ENCODE measurements at regions not wholly inside any gene's neighbourhood (a gene's known extent, or its start where the extent isn't known, plus 50 kb on each side); places are given as distances from the start of the nearest gene placed in this dataset.

DNA sequence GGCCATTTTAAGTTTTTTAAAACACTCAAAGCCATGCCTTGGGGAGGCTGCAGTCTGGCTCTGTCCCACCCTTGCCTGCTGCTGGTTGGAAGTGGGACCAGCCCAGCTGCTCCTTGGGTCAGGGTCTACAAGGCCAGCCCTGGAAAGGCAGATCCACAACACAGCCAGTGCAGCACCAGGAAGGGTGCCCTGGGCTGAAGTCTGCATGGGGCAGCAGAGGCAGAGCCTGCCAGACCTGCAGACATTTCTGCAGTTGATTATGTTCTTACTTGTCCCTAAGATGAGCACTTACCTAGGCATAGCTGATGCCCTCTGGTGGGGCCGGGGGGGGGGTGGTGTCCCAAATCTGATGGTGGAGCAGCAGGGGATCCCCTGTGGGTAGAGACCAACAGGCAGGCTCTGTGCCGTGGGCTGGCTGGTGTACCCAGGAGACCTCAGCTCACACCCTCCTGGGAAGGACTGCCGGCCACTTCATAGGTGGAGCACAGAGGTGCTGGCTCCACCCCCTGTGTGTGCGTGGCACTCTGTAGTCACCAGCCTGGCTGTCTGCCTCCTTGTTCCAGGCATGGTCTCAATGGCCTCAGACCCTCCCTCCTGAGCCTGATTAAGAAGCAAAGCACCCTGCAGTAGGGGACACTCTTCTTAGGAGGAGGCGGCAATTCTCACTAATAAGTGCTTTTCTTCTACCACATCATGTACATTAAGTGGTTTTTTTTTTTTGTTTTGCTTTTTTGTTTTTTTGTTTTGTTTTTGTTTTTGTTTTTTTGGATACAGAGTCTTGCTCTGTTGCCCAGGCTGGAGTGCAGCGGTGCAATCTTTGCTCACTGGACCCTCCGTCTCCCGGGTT lies 97.4 kb upstream of the KLF13 start:
- H3K4me3 ChIP-seq (ENCODE audit: low read length) = no peak overlapping the region
- H3K27me3 ChIP-seq (ENCODE audit: control insufficient read depth, insufficient read depth, low read length) = no peaks in the 10 kb centered on the region
- H3K27ac ChIP-seq (ENCODE audit: low read length) = no peak overlapping the region
- no CpG with 5 or more reads among the region's 8 CpGs for WGBS (ENCODE audit: insufficient coverage, insufficient read length)
- no peaks in the 10 kb centered on the region for H3K36me3 ChIP-seq (ENCODE audit: control insufficient read depth, insufficient read depth, low read length)
- H3K9me3 ChIP-seq (ENCODE audit: control insufficient read depth, insufficient read depth, low read length) = no peaks in the 10 kb centered on the region
- DNase-seq (ENCODE audit: low read depth, low spot score) = no peak
- 0 out of 2 replicates have a peak, but pooled peaks cover 1% of the 10 kb centered on the region for H3K4me1 ChIP-seq (ENCODE audit: control insufficient read depth, insufficient read depth, low read length)

DNA sequence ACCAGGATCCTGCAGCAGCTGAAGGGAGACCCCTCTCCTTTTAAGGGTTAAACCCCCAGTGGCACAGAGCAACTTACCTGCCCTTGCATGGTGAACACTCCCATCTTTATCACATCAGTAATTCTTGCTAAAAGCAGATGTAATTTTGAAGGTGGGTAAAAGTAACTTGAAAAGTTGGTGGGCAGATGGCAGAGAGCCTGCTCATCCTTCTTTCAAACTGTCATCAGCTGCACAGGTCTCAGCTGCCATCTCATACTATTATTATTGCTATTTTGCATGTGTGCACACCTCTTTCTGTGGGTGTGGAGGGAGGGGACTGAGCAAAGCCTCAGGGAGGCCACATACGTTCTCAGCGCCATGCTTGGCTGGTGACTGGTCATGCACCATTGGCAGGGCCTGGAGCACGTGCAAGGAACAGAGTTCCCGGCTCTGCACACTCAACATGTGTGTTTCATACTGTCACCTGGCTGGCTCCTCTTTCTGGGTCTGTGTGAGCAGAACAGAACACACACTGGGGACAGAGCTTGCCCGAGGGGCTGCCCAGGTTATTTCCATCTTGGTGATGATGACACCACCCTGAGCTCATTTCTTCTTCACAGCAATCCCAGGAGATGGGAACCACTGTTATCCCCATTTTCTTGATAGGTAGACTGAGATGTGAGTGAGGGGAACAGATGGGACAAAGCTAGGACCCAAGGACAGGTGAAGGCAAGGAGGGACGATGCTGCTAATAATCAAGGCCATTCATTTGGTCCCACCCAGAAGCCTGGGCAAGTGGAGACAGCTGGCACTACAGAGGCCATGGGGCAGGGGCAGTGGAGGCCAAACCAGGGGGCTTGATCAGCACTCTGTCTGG lies 95.8 kb upstream of the KLF13 start:
- H3K4me3 ChIP-seq (ENCODE audit: low read length) = no peak overlapping the region
- no peaks in the 10 kb centered on the region for H3K4me1 ChIP-seq (ENCODE audit: control insufficient read depth, insufficient read depth, low read length)
- H3K36me3 ChIP-seq (ENCODE audit: control insufficient read depth, insufficient read depth, low read length) = no peaks in the 10 kb centered on the region
- no peaks in the 10 kb centered on the region for H3K9me3 ChIP-seq (ENCODE audit: control insufficient read depth, insufficient read depth, low read length)
- no peak overlapping the region for H3K27ac ChIP-seq (ENCODE audit: low read length)
- no peak for DNase-seq (ENCODE audit: low read depth, low spot score)
- no peaks in the 10 kb centered on the region for H3K27me3 ChIP-seq (ENCODE audit: control insufficient read depth, insufficient read depth, low read length)
- no CpG with 5 or more reads among the region's 6 CpGs for WGBS (ENCODE audit: insufficient coverage, insufficient read length)

DNA sequence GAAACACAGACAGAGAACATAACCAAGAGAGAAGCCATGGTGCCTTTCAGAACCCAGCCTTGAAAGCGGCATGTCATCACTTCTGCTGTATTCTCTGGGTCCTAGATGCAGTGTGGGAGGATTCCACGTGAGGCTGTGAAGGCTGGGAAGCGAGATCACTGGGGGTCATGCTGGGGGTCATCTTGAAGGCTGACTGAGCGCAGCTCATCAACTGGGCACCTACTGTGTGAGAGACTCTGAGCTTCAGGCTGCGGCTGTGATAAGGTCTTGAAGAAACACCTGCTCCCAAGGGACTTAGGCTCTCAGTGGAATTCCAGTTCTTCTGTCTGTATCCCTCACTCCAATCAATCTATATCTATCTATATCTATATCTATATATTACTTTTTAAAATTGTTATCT lies 91.8 kb upstream of the KLF13 start:
- Histone ChIP-seq H3K4me3 (ENCODE audit: low read length) (no peak overlapping the region), H3K36me3 (ENCODE audit: control insufficient read depth, insufficient read depth, low read length) (no peaks in the 10 kb centered on the region), H3K27me3 (ENCODE audit: control insufficient read depth, insufficient read depth, low read length) (no peaks in the 10 kb centered on the region), H3K27ac (ENCODE audit: low read length) (no peak overlapping the region), H3K4me1 (ENCODE audit: control insufficient read depth, insufficient read depth, low read length) (no peaks in the 10 kb centered on the region), H3K9me3 (ENCODE audit: control insufficient read depth, insufficient read depth, low read length) (no peaks in the 10 kb centered on the region)
- WGBS (ENCODE audit: insufficient coverage, insufficient read length) = no CpG with 5 or more reads among the region's 5 CpGs
- DNase-seq (ENCODE audit: low read depth, low spot score) = no peak

DNA sequence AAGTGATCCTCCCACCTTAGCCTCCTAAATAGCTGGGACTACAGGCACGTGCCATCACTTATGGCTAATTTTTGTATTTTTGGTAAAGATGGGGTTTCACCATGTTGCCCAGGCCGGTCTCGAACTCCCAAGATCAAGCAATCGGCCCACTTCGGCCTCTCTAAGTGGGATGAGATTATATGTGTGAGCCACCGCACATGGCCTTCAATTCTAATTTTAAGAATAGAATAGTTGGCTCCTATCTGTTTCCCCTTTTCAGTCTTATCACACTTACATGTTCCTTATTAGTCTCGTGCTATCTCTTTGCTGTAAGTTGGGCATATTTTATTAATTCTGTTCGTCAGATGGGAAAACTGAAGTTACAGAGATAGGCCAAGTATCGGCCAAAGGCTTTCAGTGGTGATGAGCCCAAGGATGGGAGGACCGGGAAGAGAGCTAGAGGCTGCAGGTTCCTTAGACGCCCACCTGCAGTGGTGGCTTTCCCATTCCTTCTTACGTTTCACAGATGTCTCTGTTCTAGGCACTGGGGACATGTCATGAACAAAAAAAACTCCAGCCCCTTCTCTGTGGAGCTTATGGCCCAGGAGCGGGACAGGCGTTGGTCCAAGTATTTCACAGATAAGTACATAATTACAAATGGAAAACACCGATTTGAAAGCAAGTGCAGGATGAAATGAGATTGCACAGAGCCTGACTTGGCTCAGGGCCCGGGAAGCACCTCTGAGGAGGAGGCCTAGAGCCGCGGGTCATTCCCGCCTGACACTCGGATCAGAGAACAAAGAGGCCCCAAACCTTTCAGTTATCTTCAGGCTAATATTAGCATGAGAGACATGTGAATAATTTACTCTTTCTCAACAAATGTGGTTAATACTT lies 91.1 kb upstream of the KLF13 start:
- no peaks in the 10 kb centered on the region for H3K4me1 ChIP-seq (ENCODE audit: control insufficient read depth, insufficient read depth, low read length)
- no peak overlapping the region for H3K4me3 ChIP-seq (ENCODE audit: low read length)
- no peak for DNase-seq (ENCODE audit: low read depth, low spot score)
- H3K9me3 ChIP-seq (ENCODE audit: control insufficient read depth, insufficient read depth, low read length) = no peaks in the 10 kb centered on the region
- H3K36me3 ChIP-seq (ENCODE audit: control insufficient read depth, insufficient read depth, low read length) = no peaks in the 10 kb centered on the region
- H3K27ac ChIP-seq (ENCODE audit: low read length) = no peak overlapping the region
- no peaks in the 10 kb centered on the region for H3K27me3 ChIP-seq (ENCODE audit: control insufficient read depth, insufficient read depth, low read length)
- WGBS (ENCODE audit: insufficient coverage, insufficient read length) = no CpG with 5 or more reads among the region's 20 CpGs

DNA sequence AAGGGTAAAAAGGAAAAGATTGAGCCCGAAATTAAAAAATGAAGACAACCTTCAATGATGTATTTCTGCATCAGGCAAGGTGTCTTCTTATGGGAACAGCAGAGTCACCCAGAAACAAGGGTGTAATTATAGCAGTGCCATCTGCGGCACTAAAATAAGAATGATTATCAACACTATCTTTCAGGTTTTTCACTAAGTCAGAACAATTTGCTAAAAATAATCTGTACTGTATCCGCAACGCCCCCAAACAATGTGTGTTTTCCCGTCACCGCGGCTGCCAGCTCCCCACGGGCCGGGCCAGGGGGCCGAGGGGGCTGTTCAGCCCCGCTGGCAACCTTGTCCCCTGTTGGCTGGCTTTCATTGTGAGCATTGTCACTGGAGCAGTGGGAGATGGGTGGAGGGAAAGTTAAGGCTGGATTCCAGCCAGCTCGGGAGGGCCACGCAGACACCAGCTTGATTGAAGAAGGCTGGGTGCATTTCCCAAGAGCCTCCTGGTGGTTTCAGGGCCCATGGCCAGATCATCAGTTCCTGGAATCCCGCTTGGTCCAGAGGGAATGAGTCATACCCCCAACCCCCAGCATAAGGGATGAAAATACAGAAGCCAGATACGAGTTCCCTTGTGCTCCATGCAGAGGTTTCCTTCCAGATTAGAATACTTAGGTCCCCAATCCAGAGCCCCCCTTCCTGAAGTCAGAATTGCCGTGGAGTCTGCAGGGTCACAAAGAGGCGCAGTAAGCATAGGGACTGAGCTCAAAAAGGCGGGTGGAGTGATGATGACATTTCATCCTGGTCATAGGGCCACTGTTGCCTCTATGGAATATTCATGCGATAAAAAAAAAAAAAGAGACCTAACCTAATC lies 90.2 kb upstream of the KLF13 start:
- Histone ChIP-seq H3K36me3 (ENCODE audit: control insufficient read depth, insufficient read depth, low read length) (no peaks in the 10 kb centered on the region), H3K9me3 (ENCODE audit: control insufficient read depth, insufficient read depth, low read length) (no peaks in the 10 kb centered on the region), H3K27me3 (ENCODE audit: control insufficient read depth, insufficient read depth, low read length) (no peaks in the 10 kb centered on the region), H3K27ac (ENCODE audit: low read length) (no peak overlapping the region), H3K4me1 (ENCODE audit: control insufficient read depth, insufficient read depth, low read length) (no peaks in the 10 kb centered on the region), H3K4me3 (ENCODE audit: low read length) (no peak overlapping the region)
- WGBS (ENCODE audit: insufficient coverage, insufficient read length) = no CpG with 5 or more reads among the region's 19 CpGs
- DNase-seq (ENCODE audit: low read depth, low spot score) = no peak

DNA sequence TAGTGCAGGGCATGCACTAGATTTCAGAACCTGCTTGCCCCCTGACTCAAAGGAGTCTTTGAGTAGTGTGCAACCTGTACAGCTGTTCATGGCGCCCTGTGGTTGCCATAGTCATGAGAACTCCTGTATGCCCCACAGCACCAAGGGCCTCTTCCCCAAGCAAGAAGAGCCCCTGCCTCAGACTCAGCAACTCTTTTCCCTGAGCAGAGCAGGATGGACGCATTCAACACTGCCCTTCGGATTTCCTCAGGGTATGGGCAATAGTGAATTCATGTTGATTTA lies 89.7 kb upstream of the KLF13 start:
- Histone ChIP-seq H3K27ac (ENCODE audit: low read length) (no peak overlapping the region), H3K36me3 (ENCODE audit: control insufficient read depth, insufficient read depth, low read length) (no peaks in the 10 kb centered on the region), H3K27me3 (ENCODE audit: control insufficient read depth, insufficient read depth, low read length) (no peaks in the 10 kb centered on the region), H3K4me1 (ENCODE audit: control insufficient read depth, insufficient read depth, low read length) (no peaks in the 10 kb centered on the region), H3K4me3 (ENCODE audit: low read length) (no peak overlapping the region), H3K9me3 (ENCODE audit: control insufficient read depth, insufficient read depth, low read length) (no peaks in the 10 kb centered on the region)
- DNase-seq (ENCODE audit: low read depth, low spot score) = no peak
- WGBS (ENCODE audit: insufficient coverage, insufficient read length) = no CpG with 5 or more reads among the region's 3 CpGs

DNA sequence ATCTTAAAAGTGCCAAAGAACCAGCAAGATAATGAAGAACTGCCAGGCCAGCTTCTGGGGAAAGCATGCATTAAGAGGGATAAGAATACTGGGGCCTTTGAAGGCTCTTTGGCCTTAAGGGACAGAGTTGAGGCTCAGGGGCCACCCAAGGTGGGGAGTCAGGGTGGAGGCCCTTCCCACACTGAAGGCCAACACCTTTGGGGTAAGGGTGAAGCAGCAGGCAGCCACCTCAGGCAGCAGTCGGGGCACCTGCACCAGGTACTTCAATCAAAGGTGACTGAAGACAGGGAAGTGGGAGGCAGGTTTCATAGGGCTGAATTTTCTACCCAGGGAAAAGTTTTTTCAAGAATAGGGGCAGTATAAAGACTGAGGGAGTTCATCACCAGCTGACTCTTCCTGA lies 87.7 kb upstream of the KLF13 start:
- H3K4me1 ChIP-seq (ENCODE audit: control insufficient read depth, insufficient read depth, low read length) = no peaks in the 10 kb centered on the region
- DNase-seq (ENCODE audit: low read depth, low spot score) = no peak
- H3K36me3 ChIP-seq (ENCODE audit: control insufficient read depth, insufficient read depth, low read length) = no peaks in the 10 kb centered on the region
- H3K27ac ChIP-seq (ENCODE audit: low read length) = no peak overlapping the region
- no peaks in the 10 kb centered on the region for H3K27me3 ChIP-seq (ENCODE audit: control insufficient read depth, insufficient read depth, low read length)
- H3K9me3 ChIP-seq (ENCODE audit: control insufficient read depth, insufficient read depth, low read length) = no peaks in the 10 kb centered on the region
- no CpG with 5 or more reads among the region's 1 CpG for WGBS (ENCODE audit: insufficient coverage, insufficient read length)
- no peak overlapping the region for H3K4me3 ChIP-seq (ENCODE audit: low read length)

DNA sequence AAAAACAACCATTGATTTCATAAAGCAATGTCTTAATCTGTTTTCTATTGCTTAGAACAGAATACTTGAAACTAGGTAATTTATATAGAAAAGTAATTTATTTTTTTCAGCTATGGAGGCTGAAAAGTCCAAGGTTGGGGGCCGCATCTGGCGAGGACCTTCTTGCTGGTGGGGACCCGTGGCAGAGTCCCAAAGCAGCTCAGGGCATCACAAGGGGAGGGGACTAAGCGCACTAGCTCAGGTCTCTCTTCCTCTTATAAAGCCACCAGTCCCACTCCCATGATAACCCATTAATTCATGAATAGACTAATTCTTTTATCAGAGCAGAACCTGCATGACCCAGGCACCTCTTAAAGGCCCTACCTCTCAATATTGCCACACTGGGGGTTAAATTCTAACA lies 87.2 kb upstream of the KLF13 start:
- no peaks in the 10 kb centered on the region for H3K4me1 ChIP-seq (ENCODE audit: control insufficient read depth, insufficient read depth, low read length)
- no CpG with 5 or more reads among the region's 4 CpGs for WGBS (ENCODE audit: insufficient coverage, insufficient read length)
- H3K27ac ChIP-seq (ENCODE audit: low read length) = no peak overlapping the region
- DNase-seq (ENCODE audit: low read depth, low spot score) = no peak
- no peaks in the 10 kb centered on the region for H3K27me3 ChIP-seq (ENCODE audit: control insufficient read depth, insufficient read depth, low read length)
- no peak overlapping the region for H3K4me3 ChIP-seq (ENCODE audit: low read length)
- no peaks in the 10 kb centered on the region for H3K36me3 ChIP-seq (ENCODE audit: control insufficient read depth, insufficient read depth, low read length)
- H3K9me3 ChIP-seq (ENCODE audit: control insufficient read depth, insufficient read depth, low read length) = no peaks in the 10 kb centered on the region

DNA sequence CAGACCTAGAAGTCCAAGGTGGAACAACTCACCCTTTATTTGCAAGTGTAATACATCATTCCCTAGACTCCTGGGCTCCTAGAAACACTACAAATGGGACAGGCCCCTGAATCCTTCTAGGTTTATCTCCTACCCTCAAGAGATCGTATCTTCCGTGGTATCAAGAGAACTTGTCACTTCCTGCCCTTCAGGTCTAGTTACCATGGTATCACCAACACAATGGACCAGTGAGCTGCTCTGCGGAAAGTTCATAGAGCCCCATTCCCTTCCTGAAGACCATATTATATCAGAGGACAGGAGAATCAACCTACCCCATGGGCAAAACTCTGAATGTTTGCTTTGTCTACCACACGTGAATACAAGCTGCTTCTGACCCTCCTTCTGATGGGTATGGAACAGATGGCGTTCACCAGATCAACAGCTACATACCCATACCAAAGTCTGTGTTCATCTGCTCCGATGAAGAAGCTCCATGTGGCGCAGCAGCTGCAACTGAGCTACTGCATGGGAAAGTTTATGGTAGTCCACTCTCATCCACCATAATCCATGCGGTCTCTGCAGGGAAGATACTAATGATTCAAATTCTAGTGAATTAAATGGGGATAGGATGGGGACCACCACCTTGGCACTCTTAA lies 84.6 kb upstream of the KLF13 start:
- no peaks in the 10 kb centered on the region for H3K27me3 ChIP-seq (ENCODE audit: control insufficient read depth, insufficient read depth, low read length)
- H3K4me1 ChIP-seq (ENCODE audit: control insufficient read depth, insufficient read depth, low read length) = no peaks in the 10 kb centered on the region
- no peaks in the 10 kb centered on the region for H3K36me3 ChIP-seq (ENCODE audit: control insufficient read depth, insufficient read depth, low read length)
- H3K4me3 ChIP-seq (ENCODE audit: low read length) = no peak overlapping the region
- no peak for DNase-seq (ENCODE audit: low read depth, low spot score)
- WGBS (ENCODE audit: insufficient coverage, insufficient read length) = no CpG with 5 or more reads among the region's 8 CpGs
- H3K9me3 ChIP-seq (ENCODE audit: control insufficient read depth, insufficient read depth, low read length) = no peaks in the 10 kb centered on the region
- H3K27ac ChIP-seq (ENCODE audit: low read length) = no peak overlapping the region

Measured in iPS DF 6.9 (cell line).